ENCODE measurements at regions not wholly inside any gene's neighbourhood (a gene's known extent, or its start where the extent isn't known, plus 50 kb on each side); places are given as distances from the start of the nearest gene placed in this dataset.

GRCh38 chr4:97270051-97270450 lies 873.2 kb downstream of the STPG2 start:
- POLR2A ChIA-PET, result no interaction called here
- CTCF ChIA-PET, result interaction anchor here (0.7 kb wide), 1 partner anchor 19 kb away, joined by 3 read pairs; no protein-coding TSS in a partner anchor
- H3K9me3 Mint-ChIP-seq, result no peaks in the 10 kb centered on the region
- H3K36me3 Mint-ChIP-seq (ENCODE audit: low read depth), result no peaks in the 10 kb centered on the region
- ATAC-seq (no peak), DNase-seq (no peak)
- intact Hi-C loops (cut with micrococcal nuclease), result no loop called here
- H3K27ac Mint-ChIP-seq, result no peak overlapping the region
- no peaks in the 10 kb centered on the region for H3K27me3 Mint-ChIP-seq
- no peak overlapping the region for H3K4me3 Mint-ChIP-seq
- TF ChIP-seq CTCF (IDR thresholded peaks at IDR 0.05), result no peak
- H3K4me1 Mint-ChIP-seq (ENCODE audit: low read depth), result no peaks in the 10 kb centered on the region

- H3K36me3 Mint-ChIP-seq (ENCODE audit: low read depth), result no peaks in the 10 kb centered on the region
- peaks cover 9% of the 10 kb centered on the region for H3K9me3 Mint-ChIP-seq
- intact Hi-C loops (cut with micrococcal nuclease), result no loop called here
- DNase-seq (no peak), ATAC-seq (no peak)
- H3K4me3 Mint-ChIP-seq, result no peak overlapping the region
- no peaks in the 10 kb centered on the region for H3K27me3 Mint-ChIP-seq
- no peaks in the 10 kb centered on the region for H3K4me1 Mint-ChIP-seq (ENCODE audit: low read depth)
- ChIA-PET CTCF (no interaction called here), POLR2A (no interaction called here)
- no peak for TF ChIP-seq CTCF (IDR thresholded peaks at IDR 0.05)
- no peak overlapping the region for H3K27ac Mint-ChIP-seq
Observed at GRCh38 chr4:97279391-97279790, 863.9 kb downstream of the STPG2 start.

- no peaks in the 10 kb centered on the region for H3K27me3 Mint-ChIP-seq
- TF ChIP-seq CTCF (IDR thresholded peaks at IDR 0.05), result no peak
- H3K4me1 Mint-ChIP-seq (ENCODE audit: low read depth), result no peaks in the 10 kb centered on the region
- peaks cover 10% of the 10 kb centered on the region for H3K9me3 Mint-ChIP-seq
- DNase-seq (no peak), ATAC-seq (no peak)
- CTCF ChIA-PET, result no interaction called here
- POLR2A ChIA-PET, result no interaction called here
- H3K27ac Mint-ChIP-seq, result no peak overlapping the region
- no peak overlapping the region for H3K4me3 Mint-ChIP-seq
- intact Hi-C loops (cut with micrococcal nuclease), result no loop called here
- no peaks in the 10 kb centered on the region for H3K36me3 Mint-ChIP-seq (ENCODE audit: low read depth)
Observed at GRCh38 chr4:97300561-97300960, 842.7 kb downstream of the STPG2 start.

GRCh38 chr4:97305351-97305750 lies 837.9 kb downstream of the STPG2 start:
- POLR2A ChIA-PET, result no interaction called here

GRCh38 chr4:97309121-97309520 lies 834.2 kb downstream of the STPG2 start:
- Mint-ChIP-seq H3K4me1 (ENCODE audit: low read depth) (no peaks in the 10 kb centered on the region), H3K27me3 (no peaks in the 10 kb centered on the region), H3K4me3 (no peak overlapping the region), H3K9me3 (no peaks in the 10 kb centered on the region), H3K36me3 (ENCODE audit: low read depth) (no peaks in the 10 kb centered on the region), H3K27ac (no peak overlapping the region)
- ATAC-seq (no peak), DNase-seq (no peak)
- TF ChIP-seq CTCF (IDR thresholded peaks at IDR 0.05), result no peak
- CTCF ChIA-PET, result no interaction called here
- POLR2A ChIA-PET, result no interaction called here
- intact Hi-C loops (cut with micrococcal nuclease), result no loop called here

More at GRCh38 chr4:97305351-97305750, 837.9 kb downstream of the STPG2 start:
- Mint-ChIP-seq H3K36me3 (ENCODE audit: low read depth) (no peaks in the 10 kb centered on the region), H3K27ac (no peak overlapping the region), H3K9me3 (peaks cover 6% of the 10 kb centered on the region), H3K4me1 (ENCODE audit: low read depth) (no peaks in the 10 kb centered on the region), H3K4me3 (no peak overlapping the region), H3K27me3 (no peaks in the 10 kb centered on the region)
- intact Hi-C loops (cut with micrococcal nuclease), result no loop called here
- TF ChIP-seq CTCF (IDR thresholded peaks at IDR 0.05), result no peak
- DNase-seq (no peak), ATAC-seq (no peak)
- CTCF ChIA-PET, result no interaction called here
